OCI-LY3 (cell line): ENCODE measurements at regions not wholly inside any gene's neighbourhood (a gene's known extent, or its start where the extent isn't known, plus 50 kb on each side); places are given as distances from the start of the nearest gene placed in this dataset.

Experiments used
- EZH2phosphoT487 ChIP-seq: fragments of 200-600 bp; shearing (Covaris generic); IDR thresholded peaks from 2 replicates; pipeline ENCODE4 v1.6.1; 2018; ENCODE audit warnings: antibody characterized with exemption, mixed run types, low read depth
- TF ChIP-seq, protein P1 (sequence below): fragments of 200-600, 300-600 bp; sonication (generic); IDR thresholded peaks from 2 replicates; pipeline ENCODE4 v1.5.1; 2014; ENCODE audit warnings: antibody characterized with exemption, low read length, low read depth

- TF ChIP-seq, protein P1, sequence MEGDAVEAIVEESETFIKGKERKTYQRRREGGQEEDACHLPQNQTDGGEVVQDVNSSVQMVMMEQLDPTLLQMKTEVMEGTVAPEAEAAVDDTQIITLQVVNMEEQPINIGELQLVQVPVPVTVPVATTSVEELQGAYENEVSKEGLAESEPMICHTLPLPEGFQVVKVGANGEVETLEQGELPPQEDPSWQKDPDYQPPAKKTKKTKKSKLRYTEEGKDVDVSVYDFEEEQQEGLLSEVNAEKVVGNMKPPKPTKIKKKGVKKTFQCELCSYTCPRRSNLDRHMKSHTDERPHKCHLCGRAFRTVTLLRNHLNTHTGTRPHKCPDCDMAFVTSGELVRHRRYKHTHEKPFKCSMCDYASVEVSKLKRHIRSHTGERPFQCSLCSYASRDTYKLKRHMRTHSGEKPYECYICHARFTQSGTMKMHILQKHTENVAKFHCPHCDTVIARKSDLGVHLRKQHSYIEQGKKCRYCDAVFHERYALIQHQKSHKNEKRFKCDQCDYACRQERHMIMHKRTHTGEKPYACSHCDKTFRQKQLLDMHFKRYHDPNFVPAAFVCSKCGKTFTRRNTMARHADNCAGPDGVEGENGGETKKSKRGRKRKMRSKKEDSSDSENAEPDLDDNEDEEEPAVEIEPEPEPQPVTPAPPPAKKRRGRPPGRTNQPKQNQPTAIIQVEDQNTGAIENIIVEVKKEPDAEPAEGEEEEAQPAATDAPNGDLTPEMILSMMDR = no peak
- TF ChIP-seq EZH2phosphoT487 = no peak
Observed at GRCh38 chr11:105229761-105230160, 90.2 kb upstream of the CARD18 start.
